CD4-positive, alpha-beta T cell treated with Interleukin-1 beta for 1 hour (primary cell): ENCODE measurements at regions not wholly inside any gene's neighbourhood (a gene's known extent, or its start where the extent isn't known, plus 50 kb on each side); places are given as distances from the start of the nearest gene placed in this dataset.

ENCODE experiments used
- DNase-seq, 2 donors: peaks; one replicate each; pipeline ENCODE4 v3.0.0-alpha.2; 2020 to 2022

GRCh38 chr15:39298271-39298962 lies 282.5 kb upstream of the THBS1 start:
- DNase-seq: no peak

GRCh38 chr15:39299486-39300267 lies 281.2 kb upstream of the THBS1 start:
- no peak for DNase-seq

GRCh38 chr15:39300451-39301153 lies 280.3 kb upstream of the THBS1 start:
- no peak for DNase-seq

DNA sequence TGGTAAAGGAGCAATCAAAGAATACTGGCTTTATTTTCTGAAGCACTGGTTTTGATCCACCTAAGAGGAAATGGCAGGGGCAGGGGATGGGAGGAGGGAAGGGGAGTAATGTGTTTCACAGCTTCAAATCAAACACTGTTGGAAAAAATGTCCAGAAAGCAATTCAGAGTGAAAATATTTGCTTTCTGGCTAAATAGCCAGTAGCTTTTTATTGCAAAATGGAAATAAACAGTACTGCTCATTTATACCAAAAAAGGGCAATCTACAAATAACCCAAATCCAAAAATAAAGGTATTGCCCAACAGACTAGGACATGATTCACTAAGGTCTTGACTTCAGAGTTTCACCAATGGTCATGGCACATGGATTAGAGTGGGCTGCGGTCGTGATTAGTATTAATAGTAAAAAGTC lies 279.3 kb upstream of the THBS1 start:
- DNase-seq: no peak

DNA sequence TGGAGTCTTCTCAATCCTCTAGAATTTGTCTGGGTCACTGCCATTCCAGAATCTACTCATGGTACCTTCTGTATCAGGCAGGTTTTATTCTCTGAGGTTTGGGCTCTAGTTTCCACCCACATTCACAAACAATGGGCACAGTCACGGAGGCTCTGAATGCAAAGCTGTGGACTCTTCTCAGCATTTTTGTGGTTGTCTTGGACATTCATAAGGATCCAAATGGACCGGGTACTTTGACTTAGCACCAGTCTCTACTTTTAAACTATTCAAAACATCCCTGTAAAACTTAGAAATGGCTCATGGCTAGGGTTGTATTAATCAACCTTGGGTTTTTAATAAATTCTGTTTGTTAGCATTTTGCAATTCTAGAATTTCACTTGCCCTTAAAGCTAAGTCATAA lies 277.9 kb upstream of the THBS1 start:
- DNase-seq: no peak

GRCh38 chr15:39304201-39304841 lies 276.6 kb upstream of the THBS1 start:
- DNase-seq: no peak

GRCh38 chr15:39304931-39305728 lies 275.7 kb upstream of the THBS1 start:
- DNase-seq: no peak

- DNase-seq: no peak
Measured at GRCh38 chr15:39310633-39311032, 270.2 kb upstream of the THBS1 start.

DNA sequence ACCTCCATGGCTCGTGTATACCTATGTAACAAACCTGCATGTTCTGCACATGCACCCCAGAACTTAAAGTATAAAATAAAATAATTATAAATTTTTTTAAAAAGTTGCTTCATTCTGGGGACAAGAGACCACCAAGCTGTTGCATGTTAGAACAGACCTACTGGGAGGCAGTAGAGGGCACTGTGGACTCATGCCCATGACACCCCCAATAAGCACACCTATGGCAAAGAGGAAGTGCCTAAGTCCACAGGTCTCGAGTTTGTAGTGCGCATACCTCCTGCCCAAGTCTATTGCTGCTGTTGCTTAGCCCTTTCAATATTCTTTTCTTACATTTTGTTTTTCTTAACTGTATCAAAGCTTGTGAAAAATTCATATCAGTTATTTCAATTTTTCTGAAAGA lies 267.9 kb upstream of the THBS1 start:
- DNase-seq: no peak

DNA sequence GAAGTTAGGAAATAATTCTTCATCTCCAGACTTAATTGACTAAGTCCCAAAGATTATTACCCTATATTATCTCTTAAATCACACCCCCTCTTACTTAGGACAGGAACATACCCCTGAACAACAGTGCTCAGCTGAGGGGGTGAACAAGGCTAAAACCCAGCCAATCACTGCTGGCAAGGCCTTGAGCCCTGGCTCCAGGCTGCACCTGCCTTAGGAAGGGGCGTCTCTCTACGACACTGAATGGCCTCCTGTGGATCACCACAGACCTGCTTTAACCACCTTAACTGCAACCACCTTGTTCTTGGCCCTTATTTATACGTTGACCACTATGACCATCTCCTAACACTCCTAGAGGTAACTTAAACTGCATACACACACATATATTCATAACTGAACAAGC lies 267.4 kb upstream of the THBS1 start:
- no peak for DNase-seq

GRCh38 chr15:39313881-39314280 lies 267.0 kb upstream of the THBS1 start:
- no peak for DNase-seq

- no peak for DNase-seq
Measured at GRCh38 chr15:39315206-39315850, 265.6 kb upstream of the THBS1 start.

- no peak for DNase-seq
Measured at GRCh38 chr15:39317225-39317624, 263.7 kb upstream of the THBS1 start.

GRCh38 chr15:39318231-39318630 lies 262.6 kb upstream of the THBS1 start:
- no peak for DNase-seq

DNA sequence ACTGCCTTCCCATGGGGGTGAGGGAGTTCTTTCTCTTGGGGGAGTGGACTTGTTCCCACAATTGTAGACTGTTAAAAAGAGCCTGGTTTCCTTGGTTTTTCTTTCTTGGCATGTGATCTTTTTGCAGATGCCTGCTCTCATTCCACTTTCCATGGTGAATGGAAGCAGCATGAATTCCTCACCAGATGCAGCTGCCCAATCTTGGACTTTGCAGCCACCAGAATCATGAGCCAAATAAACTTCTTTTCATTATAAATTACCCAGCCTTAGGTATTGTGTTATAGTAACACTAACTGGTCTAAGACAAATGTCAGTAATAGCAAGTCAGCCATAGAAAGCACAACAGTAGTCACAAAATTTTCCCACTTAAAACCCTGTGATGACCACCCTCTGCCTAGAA lies 260.5 kb upstream of the THBS1 start:
- no peak for DNase-seq

DNA sequence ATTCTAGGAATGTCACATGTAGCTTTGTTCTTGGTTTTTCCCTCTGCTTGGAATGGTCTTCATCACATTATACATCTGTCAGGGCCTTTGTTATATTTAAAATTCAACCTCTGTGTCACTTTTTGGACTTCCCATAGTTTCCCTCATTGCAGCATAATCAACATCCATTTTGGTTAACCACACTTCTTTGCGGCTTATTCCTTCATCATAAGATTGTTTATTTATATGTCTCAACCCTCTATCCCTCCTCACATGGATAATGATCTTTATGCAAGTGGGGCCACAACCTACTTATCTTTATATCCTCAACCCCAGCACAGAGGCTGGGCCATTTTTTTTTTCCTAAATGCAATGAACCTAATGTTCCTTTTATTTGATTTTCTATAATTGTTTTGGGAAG lies 260.0 kb upstream of the THBS1 start:
- DNase-seq: no peak

DNA sequence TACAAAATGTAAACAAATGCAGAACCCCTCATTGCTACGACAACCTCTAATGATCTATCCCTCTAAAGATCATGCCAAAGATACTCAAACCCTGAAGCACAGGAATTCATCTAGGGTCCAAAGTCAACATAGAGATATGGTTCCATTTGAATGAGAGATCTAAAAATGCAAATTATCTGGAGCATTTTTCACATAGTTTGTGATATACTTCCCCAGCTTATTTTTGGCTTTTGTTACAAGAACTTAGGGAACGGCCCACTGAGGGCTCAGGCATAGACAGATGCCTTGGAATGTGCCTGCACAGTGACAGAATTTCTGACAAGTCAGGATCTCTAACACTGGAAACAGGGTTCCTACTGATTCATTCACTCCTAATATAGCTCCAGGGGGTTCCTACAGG lies 258.9 kb upstream of the THBS1 start:
- DNase-seq: no peak

DNA sequence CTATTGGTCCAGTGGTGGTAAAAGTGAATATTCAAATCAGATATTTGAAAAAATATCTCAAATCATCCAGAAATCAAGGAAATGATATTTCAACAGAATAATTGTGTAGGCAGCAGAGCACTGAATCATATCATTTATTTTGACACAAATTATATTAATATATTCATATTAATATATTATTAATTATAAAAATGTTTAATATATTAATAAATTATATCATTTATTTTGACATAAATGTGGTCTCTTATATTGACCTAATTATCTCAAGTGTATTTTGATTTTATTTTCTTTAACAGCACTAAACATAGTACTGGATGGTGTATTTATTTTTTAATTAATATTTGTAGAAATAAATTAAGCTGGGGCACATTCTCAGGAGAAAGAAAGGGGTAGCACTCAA lies 257.7 kb upstream of the THBS1 start:
- no peak for DNase-seq

- DNase-seq: no peak
Measured at GRCh38 chr15:39323706-39324105, 257.2 kb upstream of the THBS1 start.

DNA sequence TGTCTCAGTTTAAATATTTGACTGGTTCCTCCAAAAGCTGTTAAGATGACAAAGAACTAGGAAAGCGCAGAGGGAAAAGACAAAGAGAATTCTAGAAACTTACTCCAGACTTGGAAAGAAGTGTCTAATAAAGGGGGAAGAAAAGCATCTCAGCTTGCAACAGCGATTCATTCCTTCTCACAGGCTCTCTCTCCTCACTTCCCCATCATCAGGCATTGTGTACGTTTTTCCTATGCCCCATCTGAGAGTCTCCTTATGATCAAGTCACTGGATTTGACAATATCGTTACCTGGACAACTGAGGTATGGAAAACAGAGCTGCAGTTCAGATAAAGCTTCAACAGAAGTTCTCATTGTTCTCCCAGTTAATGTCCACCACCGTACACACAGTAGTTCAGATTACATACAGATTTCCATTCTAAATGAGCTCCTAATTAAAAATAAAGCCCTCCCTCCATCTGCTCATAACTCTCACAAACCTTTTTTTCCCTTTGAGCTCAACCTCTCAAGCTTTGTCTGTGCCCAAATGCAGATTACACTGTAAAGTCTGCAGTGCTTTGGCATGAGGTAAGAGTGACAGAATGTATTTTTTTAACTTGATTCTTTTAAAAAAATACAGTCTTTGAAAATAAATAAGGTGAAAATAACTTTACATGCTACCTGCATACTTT lies 254.4 kb upstream of the THBS1 start:
- no peak for DNase-seq

DNA sequence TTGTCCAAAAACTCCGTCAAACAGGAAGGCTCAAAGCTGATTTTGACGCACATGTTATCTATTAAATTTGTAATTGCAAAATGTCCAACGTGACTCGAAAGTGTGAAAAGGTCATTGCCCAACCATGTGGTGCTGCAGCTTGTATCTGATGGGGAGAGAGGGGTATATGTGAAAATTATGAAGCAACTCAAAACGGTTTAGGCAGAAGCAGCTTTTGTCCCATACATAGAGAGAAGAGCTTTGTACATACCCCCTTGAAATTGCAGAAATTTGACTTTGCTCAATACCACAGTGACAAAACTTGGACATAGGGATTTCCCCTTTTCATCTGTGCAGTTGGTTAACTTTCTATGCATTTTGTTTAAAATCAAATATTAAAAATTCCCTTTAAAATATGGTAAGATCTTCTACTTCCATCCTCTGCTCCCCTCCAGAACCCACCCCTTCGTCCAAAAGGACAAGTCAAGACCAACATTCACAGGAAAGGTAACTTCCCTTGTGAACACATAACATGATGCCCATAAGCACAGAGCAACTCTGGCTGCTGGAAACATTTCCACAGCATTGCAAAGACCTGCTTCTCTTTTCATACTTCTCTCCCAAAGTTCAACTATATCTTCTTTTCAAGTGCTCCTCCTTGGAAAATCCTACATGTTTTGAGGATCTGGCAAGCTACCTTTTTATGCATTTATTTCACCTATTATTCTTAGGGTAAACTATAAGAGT lies 253.7 kb upstream of the THBS1 start:
- DNase-seq: peak in 1 of 2 donors; percentile 61
